Stomach (tissue), 4 donors: ENCODE measurements at regions not wholly inside any gene's neighbourhood (a gene's known extent, or its start where the extent isn't known, plus 50 kb on each side); places are given as distances from the start of the nearest gene placed in this dataset.
"Not testable (repeated sequence)": the region's sequence is repeated elsewhere in the genome, so short reads cannot be mapped to it uniquely, and the experiment has no call there.

Experiments used
- CTCF ChIP-seq, 7 experiments: fragments of 450-650 bp in 4 of 7; fragments of 200-600 bp in 3 of 7; sonication (generic) in 3 of 7; IDR thresholded peaks; one replicate each; pipeline ENCODE4 v1.5.1; 2016 to 2019; ENCODE audit warnings: antibody characterized with exemption in 7 of 7, control low read depth in 2 of 7, mild to moderate bottlenecking in 1 of 7
- POLR2A ChIP-seq, 4 donors: fragments of 450-650 bp; IDR thresholded peaks; one replicate each; pipeline ENCODE4 v1.6.1; 2016; ENCODE audit warnings: antibody characterized with exemption in 4 of 4, control low read depth in 2 of 4, mild to moderate bottlenecking in 1 of 4, moderate library complexity in 1 of 4
- POLR2AphosphoS5 ChIP-seq, 3 donors: sonication (generic); formaldehyde crosslinking; IDR thresholded peaks; one replicate each; pipeline ENCODE4 v1.6.1; 2016; ENCODE audit warnings: antibody characterized with exemption in 3 of 3

- TF ChIP-seq POLR2AphosphoS5, CTCF, POLR2A (IDR thresholded peaks at IDR 0.05): not testable (repeated sequence)
Observed at GRCh38 chr4:155064934-155065333, 143.5 kb upstream of the NPY2R start.
